H9 (cell line): ENCODE measurements at regions not wholly inside any gene's neighbourhood (a gene's known extent, or its start where the extent isn't known, plus 50 kb on each side); places are given as distances from the start of the nearest gene placed in this dataset.
A peak's percentile ranks its signal among the peaks of the same experiment; 100 is the strongest.

Experiments used
- DNase-seq: peaks from one replicate; pipeline ENCODE4 v3.0.0-alpha.2; 2017
- H2AFZ ChIP-seq: one replicate; pipeline ENCODE4 v1.6.1; 2013; ENCODE audit warnings: mild to moderate bottlenecking, low read length, control low read depth, moderate library complexity
- H2AK5ac ChIP-seq: 2 replicates; pipeline ENCODE4 v1.6.1; 2013; ENCODE audit warnings: low read length, control low read depth, mixed read lengths; ENCODE audit not compliant: insufficient read length
- H2BK120ac ChIP-seq: one replicate; pipeline ENCODE4 v1.6.1; 2013; ENCODE audit warnings: low read depth, mild to moderate bottlenecking, low read length, control low read depth, inconsistent platforms; ENCODE audit not compliant: poor library complexity, severe bottlenecking
- H2BK12ac ChIP-seq: 2 replicates; pipeline ENCODE4 v1.6.1; 2013; ENCODE audit warnings: low read length, control low read depth, mixed read lengths, low read depth; ENCODE audit not compliant: insufficient read length
- H2BK15ac ChIP-seq: 2 replicates; pipeline ENCODE4 v1.6.1; 2013; ENCODE audit warnings: low read depth, low read length, control low read depth
- H2BK20ac ChIP-seq: one replicate; pipeline ENCODE4 v1.6.1; 2013; ENCODE audit warnings: low read depth, mild to moderate bottlenecking, low read length, control low read depth, inconsistent platforms; ENCODE audit not compliant: poor library complexity, severe bottlenecking
- H2BK5ac ChIP-seq: 2 replicates; pipeline ENCODE4 v1.6.1; 2013; ENCODE audit warnings: low read length, control low read depth, mixed read lengths; ENCODE audit not compliant: insufficient read length
- H3K14ac ChIP-seq: 2 replicates; pipeline ENCODE4 v1.6.1; 2013; ENCODE audit warnings: low read length, control low read depth; ENCODE audit not compliant: insufficient read depth
- H3K18ac ChIP-seq: 2 replicates; pipeline ENCODE4 v1.6.1; 2013; ENCODE audit warnings: low read depth, mild to moderate bottlenecking, mixed read lengths, low read length, control low read depth; ENCODE audit not compliant: insufficient read length
- H3K23ac ChIP-seq: 2 replicates; pipeline ENCODE4 v1.6.1; 2013; ENCODE audit warnings: low read length, control low read depth, mixed read lengths, low read depth; ENCODE audit not compliant: insufficient read length
- H3K23me2 ChIP-seq: 2 replicates; pipeline ENCODE4 v1.6.1; 2013; ENCODE audit warnings: low read depth, mild to moderate bottlenecking, mixed read lengths, low read length, control low read depth; ENCODE audit not compliant: insufficient read length, poor library complexity, severe bottlenecking
- H3K27ac ChIP-seq: 2 replicates; pipeline ENCODE4 v1.5.1; 2013; ENCODE audit warnings: low read length, control low read depth, mixed read lengths, low read depth; ENCODE audit not compliant: insufficient read length
- H3K27me3 ChIP-seq: 2 replicates; pipeline ENCODE4 v1.6.1; 2013; ENCODE audit warnings: low read length, control low read depth, inconsistent platforms; ENCODE audit not compliant: insufficient read depth
- H3K4ac ChIP-seq: 2 replicates; pipeline ENCODE4 v1.6.1; 2013; ENCODE audit warnings: low read depth, mild to moderate bottlenecking, control low read depth, inconsistent platforms, low read length, moderate library complexity
- H3K4me1 ChIP-seq: 2 replicates; pipeline ENCODE4 v1.6.1; 2013; ENCODE audit warnings: low read length, control low read depth, inconsistent platforms; ENCODE audit not compliant: insufficient read depth
- H3K4me2 ChIP-seq: 2 replicates; pipeline ENCODE4 v1.6.1; 2013; ENCODE audit warnings: low read length, control low read depth, mixed read lengths; ENCODE audit not compliant: insufficient read length, insufficient read depth
- H3K56ac ChIP-seq: 2 replicates; pipeline ENCODE4 v1.6.1; 2013; ENCODE audit warnings: low read depth, mild to moderate bottlenecking, mixed read lengths, low read length, control low read depth; ENCODE audit not compliant: insufficient read length
- H3K79me1 ChIP-seq: 2 replicates; pipeline ENCODE4 v1.6.1; 2013; ENCODE audit warnings: low read depth, mild to moderate bottlenecking, moderate library complexity, low read length, control low read depth, inconsistent platforms; ENCODE audit not compliant: insufficient read depth, poor library complexity, severe bottlenecking
- H3K79me2 ChIP-seq: 2 replicates; pipeline ENCODE4 v1.6.1; 2013; ENCODE audit warnings: low read length, control low read depth, inconsistent platforms; ENCODE audit not compliant: insufficient read depth
- H3K9ac ChIP-seq: 2 replicates; pipeline ENCODE4 v1.6.1; 2013; ENCODE audit warnings: low read length, control low read depth, mixed read lengths; ENCODE audit not compliant: insufficient read length; ENCODE audit errors: extremely low read depth
- H3K9me3 ChIP-seq: one replicate; pipeline ENCODE4 v1.6.1; 2013; ENCODE audit warnings: low read depth, low read length, inconsistent platforms; ENCODE audit not compliant: control insufficient read depth
- H3T11ph ChIP-seq: one replicate; pipeline ENCODE4 v1.6.1; 2013; ENCODE audit warnings: mild to moderate bottlenecking, low read length, control low read depth, inconsistent platforms
- H4K20me1 ChIP-seq: one replicate; pipeline ENCODE4 v1.6.1; 2013; ENCODE audit not compliant: control insufficient read depth, insufficient read length, insufficient read depth
- H4K5ac ChIP-seq: 2 replicates; pipeline ENCODE4 v1.6.1; 2013; ENCODE audit warnings: low read depth, mild to moderate bottlenecking, mixed read lengths, low read length, control low read depth; ENCODE audit not compliant: insufficient read length
- H4K8ac ChIP-seq: replicated peaks from 2 replicates; pipeline ENCODE4 v1.6.1; 2013; ENCODE audit warnings: low read length, control low read depth, mixed read lengths, low read depth; ENCODE audit not compliant: insufficient read length
- H4K91ac ChIP-seq: 2 replicates; pipeline ENCODE4 v1.6.1; 2013; ENCODE audit warnings: low read depth, mild to moderate bottlenecking, moderate library complexity, mixed read lengths, low read length, control low read depth; ENCODE audit not compliant: insufficient read length
- H3K27ac Mint-ChIP-seq, 3 experiments: 2 replicates in 2 of 3; 3 replicates in 1 of 3; pipeline ENCODE4 v1.8.0; 2020 to 2021; ENCODE audit warnings: mixed read lengths in 3 of 3, mild to moderate bottlenecking in 1 of 3, moderate library complexity in 1 of 3
- H3K27me3 Mint-ChIP-seq: 2 replicates; pipeline ENCODE4 v1.8.0; 2021; ENCODE audit warnings: low read depth, mild to moderate bottlenecking, moderate library complexity, mixed read lengths
- H3K36me3 Mint-ChIP-seq, 3 experiments: 2 replicates in 2 of 3; 3 replicates in 1 of 3; pipeline ENCODE4 v1.8.0; 2020 to 2021; ENCODE audit warnings: low read depth in 3 of 3, mixed read lengths in 3 of 3; ENCODE audit not compliant: insufficient read depth in 1 of 3
- H3K4me1 Mint-ChIP-seq, 2 experiments: 2 replicates each; pipeline ENCODE4 v1.8.0; 2020; ENCODE audit warnings: mixed read lengths in 2 of 2
- H3K4me3 Mint-ChIP-seq, 2 experiments: 2 replicates in 1 of 2; 3 replicates in 1 of 2; pipeline ENCODE4 v1.8.0; 2020 to 2021; ENCODE audit warnings: mild to moderate bottlenecking in 2 of 2, mixed read lengths in 2 of 2, moderate library complexity in 1 of 2
- H3K9me3 Mint-ChIP-seq, 2 experiments: 2 replicates in 1 of 2; 3 replicates in 1 of 2; pipeline ENCODE4 v1.8.0; 2020; ENCODE audit warnings: mild to moderate bottlenecking in 2 of 2, mixed read lengths in 2 of 2, moderate library complexity in 1 of 2
- CTCF ChIP-seq: fragments of 200-600 bp; sonication (generic); conservative IDR thresholded peaks from 3 replicates; pipeline ENCODE4 v1.8.0; 2021; ENCODE audit warnings: antibody characterized with exemption, mild to moderate bottlenecking
- WGBS: extraction: QIAGEN DNeasy Blood & Tissue Kit; methylation state at CpG from one replicate; pipeline ENCODE4 v1.1.7; 2013; ENCODE audit warnings: missing lambda C conversion rate, low lambda C conversion rate, mixed read lengths; ENCODE audit not compliant: insufficient read length; ENCODE audit errors: extremely low coverage; 5-methylcytosine and 5-hydroxymethylcytosine counted together

DNA sequence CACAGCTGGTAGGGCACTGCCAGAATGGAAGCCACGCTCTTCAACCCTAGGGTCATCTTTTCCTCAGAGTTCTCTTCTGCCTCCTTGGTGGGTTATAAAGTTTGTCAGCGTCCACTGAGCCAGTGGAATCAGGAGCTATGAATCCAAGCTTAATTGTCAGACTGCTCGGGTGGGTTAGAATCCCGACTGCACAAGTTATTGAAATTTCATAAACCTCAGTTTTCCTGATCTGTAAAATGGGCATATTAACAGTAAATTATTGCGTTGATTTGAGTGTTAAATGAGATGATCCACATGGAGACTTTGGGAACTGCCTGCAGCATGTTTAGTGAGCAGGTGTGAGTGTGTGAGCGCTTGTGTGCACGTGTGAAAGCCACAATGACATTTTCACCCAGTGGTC lies 400.5 kb upstream of the CDH11 start:
- Histone ChIP-seq H2BK15ac (no peak overlapping the region), H2BK120ac (no peak overlapping the region), H2BK5ac (no peak overlapping the region), H4K5ac (no peak overlapping the region), H3K27ac (no peak overlapping the region), H3K14ac (no peak overlapping the region), H3K27me3 (no peaks in the 10 kb centered on the region), H2BK12ac (no peak overlapping the region), H4K20me1 (no peaks in the 10 kb centered on the region), H3K18ac (no peak overlapping the region), H3K23ac (no peak overlapping the region), H3T11ph (no peak overlapping the region), H4K8ac (no peak overlapping the region), H4K91ac (no peak overlapping the region), H3K4me2 (no peak overlapping the region), H2AK5ac (no peak overlapping the region), H3K9me3 (no peaks in the 10 kb centered on the region), H3K9ac (no peak overlapping the region), H2BK20ac (no peak overlapping the region), H3K79me1 (no peaks in the 10 kb centered on the region), H2AFZ (no peak overlapping the region), H3K4me1 (peaks cover 23% of the 10 kb centered on the region), H3K79me2 (no peaks in the 10 kb centered on the region), H3K23me2 (no peaks in the 10 kb centered on the region), H3K4ac (no peak overlapping the region), H3K56ac (no peak overlapping the region)
- peak overlapping the region in 1 of 3 experiments; percentile 86; a peak in 1 of 7 replicates for H3K27ac Mint-ChIP-seq
- WGBS = no CpG with 5 or more reads among the region's 7 CpGs
- H3K36me3 Mint-ChIP-seq = peaks cover 3 to 8% (median 4%) of the 10 kb centered on the region in 3 experiments; a peak in 5 of 7 replicates
- H3K4me1 Mint-ChIP-seq = peaks cover 56 to 58% of the 10 kb centered on the region in 2 experiments
- peaks cover 4 to 5% of the 10 kb centered on the region in 2 experiments for H3K9me3 Mint-ChIP-seq
- H3K27me3 Mint-ChIP-seq = peaks cover 3% of the 10 kb centered on the region
- TF ChIP-seq CTCF = no peak
- H3K4me3 Mint-ChIP-seq = no peak overlapping the region
- DNase-seq = no peak
